Kidney (tissue), 13 donors: ENCODE measurements at regions not wholly inside any gene's neighbourhood (a gene's known extent, or its start where the extent isn't known, plus 50 kb on each side); places are given as distances from the start of the nearest gene placed in this dataset.
A peak's percentile ranks its signal among the peaks of the same experiment; 100 is the strongest.

Source experiments
- DNase-seq, 5 donors: peaks; one replicate each; pipeline ENCODE4 v3.0.0-alpha.2; 2013 to 2020
- FAIRE-seq: peaks from 2 replicates; lab custom pipeline; 2012; peaks lifted over from hg19 to GRCh38; lab: Jason Lieb, UNC
- H3K27ac ChIP-seq, 2 donors: one replicate each; pipeline ENCODE4 v1.7.0; 2013; ENCODE audit warnings: low read depth in 2 of 2, low read length in 2 of 2, inconsistent platforms in 1 of 2
- H3K27me3 ChIP-seq: one replicate; pipeline ENCODE4 v1.7.1; 2013; ENCODE audit warnings: low read length, inconsistent platforms; ENCODE audit not compliant: control insufficient read depth, insufficient read depth
- H3K36me3 ChIP-seq, 3 donors: one replicate each; pipeline versions ENCODE4 v1.7.0 to v1.7.1; 2013; ENCODE audit warnings: low read length in 3 of 3, control low read depth in 1 of 3, inconsistent platforms in 1 of 3; ENCODE audit not compliant: insufficient read depth in 3 of 3, control insufficient read depth in 2 of 3
- H3K4me1 ChIP-seq, 3 donors: one replicate each; pipeline versions ENCODE4 v1.7.0 to v1.7.1; 2013; ENCODE audit warnings: low read length in 3 of 3, inconsistent platforms in 1 of 3, low read depth in 1 of 3; ENCODE audit not compliant: control insufficient read depth in 2 of 3, insufficient read depth in 2 of 3
- H3K4me3 ChIP-seq, 3 donors: one replicate each; pipeline versions ENCODE4 v1.7.0 to v1.8.1; 2013; ENCODE audit warnings: low read length in 3 of 3, control low read depth in 1 of 3, inconsistent platforms in 1 of 3
- H3K9ac ChIP-seq, 3 donors: one replicate each; pipeline versions ENCODE4 v1.7.0 to v1.7.1; 2013; ENCODE audit warnings: low read length in 3 of 3, control low read depth in 1 of 3, inconsistent platforms in 1 of 3
- H3K9me3 ChIP-seq, 3 donors: one replicate each; pipeline versions ENCODE4 v1.7.0 to v1.7.1; 2013; ENCODE audit warnings: low read length in 3 of 3, control low read depth in 1 of 3, inconsistent platforms in 1 of 3; ENCODE audit not compliant: control insufficient read depth in 2 of 3, insufficient read depth in 1 of 3
- CTCF ChIP-seq: IDR thresholded peaks from 3 replicates; pipeline ENCODE4 v1.5.1; 2012; ENCODE audit warnings: mild to moderate bottlenecking, moderate library complexity, borderline replicate concordance; ENCODE audit not compliant: insufficient read depth; ENCODE audit errors: extremely low read depth
- intact Hi-C: fragments of 100-400 bp; cut with DNase I; formaldehyde crosslinking; loops from one replicate; pipeline ENCODE4 v1.11.1; 2022
- donor health status: control.
- donor health status: control.
- donor health status: control.
- donor health status: control.
- donor health status: control.
- donor health status: DM: yes; HTN: yes; CAD: no.
- donor health status: Normal renal cell carcinoma (clear cell type).

GRCh38 chr1:78237364-78237916, 191.7 kb downstream of the GIPC2 start:
- DNase-seq (no peak), FAIRE-seq (no peak)
- Histone ChIP-seq H3K9me3 (peaks cover 0 to 9% (median 0%) of the 10 kb centered on the region in 3 donors), H3K27ac (peak overlapping the region in 1 of 2 donors; percentile 1), H3K27me3 (no peaks in the 10 kb centered on the region), H3K36me3 (no peaks in the 10 kb centered on the region), H3K4me3 (no peak overlapping the region), H3K9ac (no peak overlapping the region), H3K4me1 (no peaks in the 10 kb centered on the region)
- intact Hi-C loops, result no loop called here
- no peak for TF ChIP-seq CTCF

- DNase-seq (no peak), FAIRE-seq (no peak)
- no peak overlapping the region for H3K27ac ChIP-seq
- H3K36me3 ChIP-seq, result no peaks in the 10 kb centered on the region
- H3K4me3 ChIP-seq, result no peak overlapping the region
- H3K27me3 ChIP-seq, result no peaks in the 10 kb centered on the region
- no peak for TF ChIP-seq CTCF
- H3K9me3 ChIP-seq, result peaks cover 0 to 9% (median 0%) of the 10 kb centered on the region in 3 donors
- H3K9ac ChIP-seq, result no peak overlapping the region
- intact Hi-C loops, result no loop called here
- H3K4me1 ChIP-seq, result no peaks in the 10 kb centered on the region
Observed at GRCh38 chr1:78240191-78240590, 194.4 kb downstream of the GIPC2 start.

GRCh38 chr1:78240755-78241154, 195.0 kb downstream of the GIPC2 start:
- intact Hi-C loops, result no loop called here
- no peaks in the 10 kb centered on the region for H3K4me1 ChIP-seq
- H3K36me3 ChIP-seq, result no peaks in the 10 kb centered on the region
- DNase-seq (no peak), FAIRE-seq (no peak)
- no peak overlapping the region for H3K9ac ChIP-seq
- H3K9me3 ChIP-seq, result peaks cover 0 to 9% (median 0%) of the 10 kb centered on the region in 3 donors
- H3K27ac ChIP-seq, result no peak overlapping the region
- no peak overlapping the region for H3K4me3 ChIP-seq
- no peak for TF ChIP-seq CTCF
- H3K27me3 ChIP-seq, result no peaks in the 10 kb centered on the region

GRCh38 chr1:78247079-78247478, 201.3 kb downstream of the GIPC2 start:
- H3K4me1 ChIP-seq, result no peaks in the 10 kb centered on the region
- H3K9ac ChIP-seq, result no peak overlapping the region
- DNase-seq (no peak), FAIRE-seq (no peak)
- H3K27me3 ChIP-seq, result no peaks in the 10 kb centered on the region
- no peak overlapping the region for H3K4me3 ChIP-seq
- no peaks in the 10 kb centered on the region for H3K36me3 ChIP-seq
- no peak overlapping the region for H3K27ac ChIP-seq
- intact Hi-C loops, result no loop called here
- no peak for TF ChIP-seq CTCF
- no peaks in the 10 kb centered on the region for H3K9me3 ChIP-seq
